ENCODE measurements at regions not wholly inside any gene's neighbourhood (a gene's known extent, or its start where the extent isn't known, plus 50 kb on each side); places are given as distances from the start of the nearest gene placed in this dataset.

DNA sequence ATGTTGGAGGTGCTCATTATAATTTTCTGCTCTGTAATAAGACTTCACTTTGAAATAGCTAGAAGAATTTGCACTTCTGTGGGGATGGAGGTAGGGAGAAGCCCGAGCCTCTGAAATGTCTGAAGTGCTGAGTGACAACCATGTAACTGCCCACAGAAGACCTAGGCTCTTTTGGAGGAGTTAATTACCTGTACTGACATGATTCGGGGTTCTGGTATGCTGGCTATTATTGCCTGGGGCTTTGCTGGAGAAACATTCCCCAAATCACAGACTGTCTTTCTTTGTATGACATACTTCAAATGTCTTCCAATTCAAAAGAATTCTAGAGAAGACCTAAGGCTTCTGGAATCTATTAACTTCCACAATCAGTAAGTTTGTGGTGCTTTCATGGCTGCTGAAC is 211.2 kb upstream of the POF1B start:
- TF ChIP-seq, protein P1, sequence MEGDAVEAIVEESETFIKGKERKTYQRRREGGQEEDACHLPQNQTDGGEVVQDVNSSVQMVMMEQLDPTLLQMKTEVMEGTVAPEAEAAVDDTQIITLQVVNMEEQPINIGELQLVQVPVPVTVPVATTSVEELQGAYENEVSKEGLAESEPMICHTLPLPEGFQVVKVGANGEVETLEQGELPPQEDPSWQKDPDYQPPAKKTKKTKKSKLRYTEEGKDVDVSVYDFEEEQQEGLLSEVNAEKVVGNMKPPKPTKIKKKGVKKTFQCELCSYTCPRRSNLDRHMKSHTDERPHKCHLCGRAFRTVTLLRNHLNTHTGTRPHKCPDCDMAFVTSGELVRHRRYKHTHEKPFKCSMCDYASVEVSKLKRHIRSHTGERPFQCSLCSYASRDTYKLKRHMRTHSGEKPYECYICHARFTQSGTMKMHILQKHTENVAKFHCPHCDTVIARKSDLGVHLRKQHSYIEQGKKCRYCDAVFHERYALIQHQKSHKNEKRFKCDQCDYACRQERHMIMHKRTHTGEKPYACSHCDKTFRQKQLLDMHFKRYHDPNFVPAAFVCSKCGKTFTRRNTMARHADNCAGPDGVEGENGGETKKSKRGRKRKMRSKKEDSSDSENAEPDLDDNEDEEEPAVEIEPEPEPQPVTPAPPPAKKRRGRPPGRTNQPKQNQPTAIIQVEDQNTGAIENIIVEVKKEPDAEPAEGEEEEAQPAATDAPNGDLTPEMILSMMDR (IDR thresholded peaks at IDR 0.05; ENCODE audit: insufficient read depth, missing control alignments), result no peak
- DNase-seq (ENCODE audit: insufficient read length, low spot score) (no peak), FAIRE-seq (no peak)

DNA sequence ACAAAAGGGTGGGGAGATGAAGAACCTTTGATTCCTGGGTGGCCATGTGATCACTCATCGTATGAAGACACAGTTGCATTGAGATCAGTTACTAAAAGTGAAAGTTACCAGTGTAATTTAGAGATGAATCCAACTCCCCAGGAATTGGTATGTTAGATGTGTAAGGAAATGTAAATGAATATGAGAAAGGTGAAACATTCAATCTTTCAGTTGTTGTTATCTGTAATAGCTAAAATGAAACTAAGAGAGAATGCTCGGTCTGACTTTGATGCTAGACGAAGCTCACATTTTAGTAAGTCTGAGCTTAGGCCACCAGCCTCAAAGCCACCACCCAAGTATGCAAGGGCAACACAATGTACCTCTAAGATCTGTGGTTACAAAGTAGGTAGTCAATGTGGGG is 194.3 kb upstream of the POF1B start:
- FAIRE-seq (no peak), DNase-seq (ENCODE audit: insufficient read length, low spot score) (no peak)
- TF ChIP-seq, protein P1 (IDR thresholded peaks at IDR 0.05; ENCODE audit: insufficient read depth, missing control alignments), result no peak

DNA sequence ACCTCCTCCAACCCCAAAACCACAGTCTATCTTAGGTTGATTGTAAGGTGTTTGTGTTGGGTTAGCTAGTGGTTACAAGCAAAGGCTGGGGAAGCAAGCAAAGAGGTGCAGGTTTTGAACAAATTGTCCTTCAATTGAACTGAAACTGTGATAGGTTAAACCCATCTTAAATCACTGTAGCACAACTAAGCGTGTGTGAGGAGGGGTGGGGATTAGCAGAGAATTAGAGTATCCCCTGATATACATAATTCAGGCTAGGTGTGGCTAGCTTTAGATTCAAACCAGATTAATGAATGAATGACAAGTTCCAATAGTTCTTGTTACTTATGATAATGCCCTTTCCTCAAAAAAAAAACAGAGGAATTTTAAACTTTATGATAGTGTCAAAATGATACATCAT is 191.0 kb upstream of the POF1B start:
- FAIRE-seq (no peak), DNase-seq (ENCODE audit: insufficient read length, low spot score) (no peak)
- TF ChIP-seq, protein P1 (IDR thresholded peaks at IDR 0.05; ENCODE audit: insufficient read depth, missing control alignments), result no peak

DNA sequence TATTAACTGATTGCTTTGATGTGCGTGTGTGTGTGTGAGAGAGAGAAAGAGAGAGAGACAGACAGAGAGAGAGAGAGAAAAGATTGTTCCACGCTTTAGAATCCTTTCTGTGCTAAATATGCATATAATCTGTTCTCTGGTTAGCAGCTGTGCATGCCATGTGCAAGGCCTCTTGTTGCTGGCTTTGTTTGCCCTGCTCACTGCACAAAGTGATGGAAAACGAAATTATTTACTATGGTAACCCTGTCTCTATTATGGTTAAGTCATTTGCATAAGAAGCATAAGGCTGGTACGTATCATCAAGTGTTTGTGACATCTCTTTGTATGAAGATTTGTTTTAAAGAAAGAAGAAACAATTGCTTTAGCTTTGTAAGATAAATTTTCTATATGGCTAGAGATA is 190.2 kb upstream of the POF1B start:
- FAIRE-seq, result no peak
- no peak for DNase-seq (ENCODE audit: insufficient read length, low spot score)
- TF ChIP-seq, protein P1 (IDR thresholded peaks at IDR 0.05; ENCODE audit: insufficient read depth, missing control alignments), result no peak

DNA sequence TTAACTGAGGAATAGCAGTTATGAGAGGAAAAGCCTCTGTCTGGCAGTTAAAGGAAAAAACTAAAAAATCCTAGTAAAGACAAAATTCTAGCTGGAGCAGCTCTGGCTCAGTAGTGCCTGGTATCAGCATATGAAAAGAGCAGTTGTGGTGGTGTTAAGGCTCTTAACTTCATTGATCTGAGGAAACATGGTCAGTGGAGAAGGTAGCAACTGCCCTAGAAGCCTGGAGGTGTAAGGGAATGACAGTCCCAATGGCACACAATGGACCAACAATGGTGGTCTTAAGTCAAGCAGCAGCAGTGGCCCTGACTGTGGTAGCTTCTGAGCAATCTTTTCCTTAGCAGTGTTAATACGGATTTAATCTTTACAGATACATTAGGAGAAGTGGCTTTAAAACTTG is 189.6 kb upstream of the POF1B start:
- TF ChIP-seq, protein P1 (IDR thresholded peaks at IDR 0.05; ENCODE audit: insufficient read depth, missing control alignments), result no peak
- DNase-seq (ENCODE audit: insufficient read length, low spot score), result no peak
- FAIRE-seq, result no peak

DNA sequence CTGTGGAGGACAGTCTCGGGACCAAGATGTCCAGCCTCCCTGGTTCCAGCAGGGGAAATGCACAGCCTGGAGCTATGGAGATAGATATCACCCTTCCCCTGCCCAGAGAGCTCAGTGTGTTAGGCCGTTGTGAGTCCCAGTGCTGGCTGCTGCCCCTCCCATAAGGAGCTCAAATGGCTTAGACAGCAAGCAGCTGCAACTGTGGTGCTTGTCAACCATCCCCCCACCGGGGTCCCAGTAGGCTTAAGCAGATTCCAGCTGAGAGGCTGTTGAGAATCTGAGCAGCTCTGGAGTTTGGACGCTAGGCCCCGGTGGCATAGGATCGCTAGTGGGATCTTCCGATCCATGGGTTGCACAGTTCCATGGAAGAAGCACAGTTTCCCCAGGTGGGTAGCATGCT is 181.8 kb upstream of the POF1B start:
- no peak for DNase-seq (ENCODE audit: insufficient read length, low spot score)
- FAIRE-seq, result no peak
- TF ChIP-seq, protein P1 (IDR thresholded peaks at IDR 0.05; ENCODE audit: insufficient read depth, missing control alignments), result no peak

DNA sequence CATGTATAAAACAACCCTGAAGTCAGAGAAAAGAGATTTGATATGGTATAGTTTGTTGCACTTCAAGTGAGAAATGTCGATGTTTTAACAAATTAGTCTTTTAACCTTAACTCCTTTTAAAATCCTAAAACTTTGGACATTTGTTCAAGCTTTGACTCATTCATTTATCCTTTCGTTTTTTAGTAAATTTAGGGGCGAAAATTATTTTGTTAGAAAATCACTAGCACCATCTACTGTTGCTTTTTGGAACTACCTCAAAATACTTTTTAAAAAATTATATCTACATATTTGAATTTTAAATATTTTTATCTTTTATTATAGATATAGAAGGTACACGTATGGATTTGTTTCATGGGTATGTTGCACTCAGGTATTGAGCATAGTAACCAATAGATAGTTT is 165.1 kb upstream of the POF1B start:
- DNase-seq (ENCODE audit: insufficient read length, low spot score) (no peak), FAIRE-seq (no peak)
- TF ChIP-seq, protein P1 (IDR thresholded peaks at IDR 0.05; ENCODE audit: insufficient read depth, missing control alignments), result peak; percentile 32

All from D721Med (cell line).